ENCODE measurements at regions not wholly inside any gene's neighbourhood (a gene's known extent, or its start where the extent isn't known, plus 50 kb on each side); places are given as distances from the start of the nearest gene placed in this dataset.

DNA sequence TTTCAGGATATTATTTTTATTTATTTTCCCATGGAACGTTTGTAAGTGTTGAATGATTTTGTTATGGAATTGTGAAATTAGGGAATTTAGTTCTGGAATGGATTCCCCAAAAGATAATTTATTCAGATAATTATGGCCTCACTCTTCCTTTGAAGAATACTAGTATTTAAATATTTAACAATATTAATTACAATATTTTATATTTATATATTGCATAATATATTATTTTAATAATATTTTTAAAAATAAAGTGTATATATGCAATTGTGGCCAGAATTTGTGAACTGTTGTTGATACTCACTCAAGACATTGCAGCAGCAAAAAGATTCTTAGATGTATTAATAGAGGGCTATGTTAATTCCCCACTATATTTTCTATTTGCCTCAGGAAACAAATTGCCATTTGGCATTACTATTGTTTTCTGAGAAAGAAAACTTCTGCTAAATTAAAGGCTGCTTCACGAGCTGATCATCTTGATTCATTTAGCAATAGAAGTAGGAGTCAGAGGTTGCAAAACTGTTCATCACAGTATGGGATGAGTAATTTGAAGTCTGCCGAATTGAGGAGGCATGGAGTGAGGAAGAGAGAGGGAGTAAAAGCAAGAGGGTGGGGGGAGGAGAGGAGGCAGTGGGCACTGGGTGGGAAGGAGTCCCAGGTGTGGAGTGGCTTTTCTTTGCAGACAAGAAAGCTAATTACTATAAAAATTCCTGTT, 729.2 kb downstream of the DHX35 start:
- no peak overlapping the region for H3K4me3 Mint-ChIP-seq (ENCODE audit: unreplicated experiment)
- no peaks in the 10 kb centered on the region for H3K4me1 Mint-ChIP-seq (ENCODE audit: low read depth)
- H3K27ac Mint-ChIP-seq (ENCODE audit: unreplicated experiment), result no peak overlapping the region
- TF ChIP-seq, protein P1, sequence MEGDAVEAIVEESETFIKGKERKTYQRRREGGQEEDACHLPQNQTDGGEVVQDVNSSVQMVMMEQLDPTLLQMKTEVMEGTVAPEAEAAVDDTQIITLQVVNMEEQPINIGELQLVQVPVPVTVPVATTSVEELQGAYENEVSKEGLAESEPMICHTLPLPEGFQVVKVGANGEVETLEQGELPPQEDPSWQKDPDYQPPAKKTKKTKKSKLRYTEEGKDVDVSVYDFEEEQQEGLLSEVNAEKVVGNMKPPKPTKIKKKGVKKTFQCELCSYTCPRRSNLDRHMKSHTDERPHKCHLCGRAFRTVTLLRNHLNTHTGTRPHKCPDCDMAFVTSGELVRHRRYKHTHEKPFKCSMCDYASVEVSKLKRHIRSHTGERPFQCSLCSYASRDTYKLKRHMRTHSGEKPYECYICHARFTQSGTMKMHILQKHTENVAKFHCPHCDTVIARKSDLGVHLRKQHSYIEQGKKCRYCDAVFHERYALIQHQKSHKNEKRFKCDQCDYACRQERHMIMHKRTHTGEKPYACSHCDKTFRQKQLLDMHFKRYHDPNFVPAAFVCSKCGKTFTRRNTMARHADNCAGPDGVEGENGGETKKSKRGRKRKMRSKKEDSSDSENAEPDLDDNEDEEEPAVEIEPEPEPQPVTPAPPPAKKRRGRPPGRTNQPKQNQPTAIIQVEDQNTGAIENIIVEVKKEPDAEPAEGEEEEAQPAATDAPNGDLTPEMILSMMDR (IDR thresholded peaks at IDR 0.05), result no peak
- H3K27me3 Mint-ChIP-seq (ENCODE audit: low read depth), result peaks cover 4% of the 10 kb centered on the region
- no peaks in the 10 kb centered on the region for H3K36me3 Mint-ChIP-seq (ENCODE audit: low read depth)
- peaks cover 3% of the 10 kb centered on the region for H3K9me3 Mint-ChIP-seq (ENCODE audit: low read depth)
- DNase-seq (ENCODE audit: low spot score), result no peak

DNA sequence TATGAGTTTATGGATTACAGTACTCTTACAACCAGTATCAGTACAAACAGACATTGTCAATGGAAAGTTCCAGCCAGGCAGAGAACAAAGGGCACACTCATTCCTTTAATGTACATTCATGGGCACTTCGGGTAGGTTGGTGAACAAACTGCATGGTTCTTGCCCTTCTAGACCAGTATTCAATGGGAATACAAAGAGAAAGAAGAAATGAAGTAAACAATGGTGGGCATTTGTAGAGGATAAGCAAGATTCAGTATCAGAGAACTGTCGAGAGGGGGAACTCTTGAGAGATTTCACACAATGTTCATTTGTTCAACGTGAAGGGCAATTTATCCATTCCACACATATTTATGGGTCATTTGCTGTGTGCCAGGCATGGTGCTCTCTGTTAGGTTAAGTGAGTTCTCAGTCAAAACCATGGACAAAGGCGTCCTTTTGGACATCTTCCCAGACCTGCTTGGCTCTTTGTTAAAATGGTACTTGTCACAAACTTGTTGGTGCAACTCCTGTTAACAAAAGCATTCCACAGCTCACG, 714.8 kb downstream of the DHX35 start:
- H3K27me3 Mint-ChIP-seq (ENCODE audit: low read depth), result peaks cover 6% of the 10 kb centered on the region
- TF ChIP-seq, protein P1 (IDR thresholded peaks at IDR 0.05), result peak; percentile 68
- H3K9me3 Mint-ChIP-seq (ENCODE audit: low read depth), result no peaks in the 10 kb centered on the region
- no peaks in the 10 kb centered on the region for H3K4me1 Mint-ChIP-seq (ENCODE audit: low read depth)
- no peak overlapping the region for H3K27ac Mint-ChIP-seq (ENCODE audit: unreplicated experiment)
- DNase-seq (ENCODE audit: low spot score), result no peak
- no peak overlapping the region for H3K4me3 Mint-ChIP-seq (ENCODE audit: unreplicated experiment)
- H3K36me3 Mint-ChIP-seq (ENCODE audit: low read depth), result peaks cover 1% of the 10 kb centered on the region

DNA sequence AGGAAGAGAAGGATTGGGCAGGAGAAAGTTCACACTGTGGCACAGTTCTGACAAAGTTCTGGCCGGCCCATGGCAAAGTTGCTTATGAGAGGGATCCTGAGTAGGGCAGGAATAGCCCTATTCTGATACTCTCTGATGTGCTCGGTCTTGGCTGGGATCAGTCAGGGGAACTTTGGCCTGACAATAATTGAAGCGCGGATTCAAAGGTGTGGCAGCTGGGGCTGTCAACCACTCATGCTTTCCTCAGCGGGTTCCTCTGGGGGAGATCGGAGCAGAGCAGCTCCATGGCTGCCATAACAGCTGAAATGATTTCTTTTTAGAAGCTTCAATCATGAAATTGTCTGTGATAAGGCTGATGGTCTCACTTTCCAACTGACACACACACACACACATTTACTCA, 714.1 kb downstream of the DHX35 start:
- Mint-ChIP-seq H3K4me3 (ENCODE audit: unreplicated experiment) (no peak overlapping the region), H3K27ac (ENCODE audit: unreplicated experiment) (no peak overlapping the region), H3K9me3 (ENCODE audit: low read depth) (no peaks in the 10 kb centered on the region), H3K4me1 (ENCODE audit: low read depth) (no peaks in the 10 kb centered on the region), H3K36me3 (ENCODE audit: low read depth) (peaks cover 1% of the 10 kb centered on the region), H3K27me3 (ENCODE audit: low read depth) (peaks cover 6% of the 10 kb centered on the region)
- TF ChIP-seq, protein P1 (IDR thresholded peaks at IDR 0.05), result no peak
- DNase-seq (ENCODE audit: low spot score), result no peak

DNA sequence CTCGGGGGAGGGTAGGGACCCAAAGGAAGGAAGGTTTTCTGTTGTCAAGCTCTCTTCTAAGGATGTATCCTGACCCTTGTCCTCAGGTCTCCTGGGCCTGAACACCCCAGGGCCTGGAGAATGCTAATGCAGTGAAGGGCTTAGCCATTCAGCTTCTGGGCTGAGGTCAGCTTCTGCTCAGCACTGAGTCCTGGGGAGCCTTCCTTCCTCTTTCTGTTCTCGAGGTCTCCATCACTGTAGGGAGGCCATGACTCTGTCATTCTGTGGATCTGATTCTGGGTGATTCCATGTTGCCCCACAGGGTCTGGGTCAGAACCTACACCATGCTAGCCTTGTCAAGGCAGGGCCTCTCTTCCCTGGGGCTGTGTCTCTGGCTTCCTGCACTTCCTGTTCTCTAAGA, 712.7 kb downstream of the DHX35 start:
- Mint-ChIP-seq H3K36me3 (ENCODE audit: low read depth) (peaks cover 1% of the 10 kb centered on the region), H3K4me1 (ENCODE audit: low read depth) (no peaks in the 10 kb centered on the region), H3K4me3 (ENCODE audit: unreplicated experiment) (no peak overlapping the region), H3K9me3 (ENCODE audit: low read depth) (no peaks in the 10 kb centered on the region), H3K27me3 (ENCODE audit: low read depth) (peaks cover 6% of the 10 kb centered on the region), H3K27ac (ENCODE audit: unreplicated experiment) (no peak overlapping the region)
- TF ChIP-seq, protein P1 (IDR thresholded peaks at IDR 0.05), result no peak
- no peak for DNase-seq (ENCODE audit: low spot score)

DNA sequence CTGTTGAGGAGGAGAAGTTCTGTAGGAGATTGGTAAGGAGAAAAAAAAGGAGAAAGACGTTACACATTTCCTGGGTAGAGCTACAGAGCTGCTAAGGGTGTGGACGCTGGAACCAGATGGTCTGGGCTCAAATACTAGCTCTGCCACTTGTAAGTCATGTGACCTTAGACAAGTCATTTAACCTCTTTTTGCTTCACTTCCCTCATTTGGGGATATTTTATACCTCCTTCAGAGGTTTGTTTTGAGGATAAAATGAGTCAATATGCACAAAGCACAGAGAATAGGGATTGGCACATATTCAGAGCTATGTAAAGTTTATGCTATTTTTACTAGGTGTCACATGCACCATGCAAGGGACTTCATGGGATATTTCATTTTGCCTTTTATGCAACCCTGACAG, 708.8 kb downstream of the DHX35 start:
- DNase-seq (ENCODE audit: low spot score), result no peak
- TF ChIP-seq, protein P1 (IDR thresholded peaks at IDR 0.05), result no peak
- Mint-ChIP-seq H3K9me3 (ENCODE audit: low read depth) (no peaks in the 10 kb centered on the region), H3K36me3 (ENCODE audit: low read depth) (no peaks in the 10 kb centered on the region), H3K4me1 (ENCODE audit: low read depth) (no peaks in the 10 kb centered on the region), H3K4me3 (ENCODE audit: unreplicated experiment) (no peak overlapping the region), H3K27me3 (ENCODE audit: low read depth) (no peaks in the 10 kb centered on the region), H3K27ac (ENCODE audit: unreplicated experiment) (no peak overlapping the region)

Data from chondrocyte (in vitro differentiated cells).